ENCODE measurements at regions not wholly inside any gene's neighbourhood (a gene's known extent, or its start where the extent isn't known, plus 50 kb on each side); places are given as distances from the start of the nearest gene placed in this dataset.

GRCh38 chr6:156350337-156350736 lies 426.8 kb upstream of the ARID1B start:
- Histone ChIP-seq H3K36me3 (ENCODE audit: low read depth) (no peaks in the 10 kb centered on the region), H3K9me3 (ENCODE audit: severe bottlenecking) (no peaks in the 10 kb centered on the region), H3K4me1 (ENCODE audit: insufficient read depth, poor library complexity, severe bottlenecking) (no peaks in the 10 kb centered on the region), H3K27me3 (ENCODE audit: insufficient read depth, poor library complexity, severe bottlenecking) (peaks cover 9% of the 10 kb centered on the region), H3K4me3 (ENCODE audit: severe bottlenecking) (no peak overlapping the region), H3K27ac (ENCODE audit: poor library complexity, severe bottlenecking) (no peak overlapping the region)
- ATAC-seq (ENCODE audit: low read depth) (no peak), DNase-seq (ENCODE audit: low spot score) (no peak)
- TF ChIP-seq CTCF (IDR thresholded peaks at IDR 0.05; ENCODE audit: poor library complexity, severe bottlenecking) = no peak

DNA sequence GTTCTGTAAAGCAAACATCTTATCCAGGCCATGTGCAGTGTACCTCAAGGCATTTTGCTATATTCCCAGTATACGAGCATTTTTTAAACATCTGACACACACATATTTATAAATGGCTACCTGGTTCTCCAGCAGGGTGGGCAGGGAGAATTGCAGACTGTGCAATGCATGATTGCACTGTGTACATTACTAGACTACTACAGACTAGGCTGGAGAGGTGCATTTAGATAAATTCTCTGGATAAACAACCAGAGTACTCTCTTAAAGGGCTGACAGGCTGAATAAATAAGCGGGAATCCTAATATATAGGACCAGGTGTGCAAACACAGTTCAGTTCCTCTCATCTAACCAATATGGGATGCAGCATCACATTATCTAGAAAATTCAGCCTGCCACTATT lies 428.3 kb upstream of the ARID1B start:
- Histone ChIP-seq H3K9me3 (ENCODE audit: severe bottlenecking) (no peaks in the 10 kb centered on the region), H3K36me3 (ENCODE audit: low read depth) (no peaks in the 10 kb centered on the region), H3K4me1 (ENCODE audit: insufficient read depth, poor library complexity, severe bottlenecking) (no peaks in the 10 kb centered on the region), H3K27ac (ENCODE audit: poor library complexity, severe bottlenecking) (no peak overlapping the region), H3K4me3 (ENCODE audit: severe bottlenecking) (no peak overlapping the region), H3K27me3 (ENCODE audit: insufficient read depth, poor library complexity, severe bottlenecking) (peaks cover 9% of the 10 kb centered on the region)
- no peak for DNase-seq (ENCODE audit: low spot score)
- TF ChIP-seq CTCF (IDR thresholded peaks at IDR 0.05; ENCODE audit: poor library complexity, severe bottlenecking) = no peak
- ATAC-seq (ENCODE audit: low read depth) = no peak

- ATAC-seq (ENCODE audit: low read depth) (no peak), DNase-seq (ENCODE audit: low spot score) (no peak)
- Histone ChIP-seq H3K4me1 (ENCODE audit: insufficient read depth, poor library complexity, severe bottlenecking) (no peaks in the 10 kb centered on the region), H3K36me3 (ENCODE audit: low read depth) (no peaks in the 10 kb centered on the region), H3K9me3 (ENCODE audit: severe bottlenecking) (no peaks in the 10 kb centered on the region), H3K27me3 (ENCODE audit: insufficient read depth, poor library complexity, severe bottlenecking) (peaks cover 9% of the 10 kb centered on the region), H3K27ac (ENCODE audit: poor library complexity, severe bottlenecking) (no peak overlapping the region), H3K4me3 (ENCODE audit: severe bottlenecking) (no peak overlapping the region)
- no peak for TF ChIP-seq CTCF (IDR thresholded peaks at IDR 0.05; ENCODE audit: poor library complexity, severe bottlenecking)
These were observed 428.8 kb upstream of the ARID1B start for GRCh38 chr6:156348424-156348823.

DNA sequence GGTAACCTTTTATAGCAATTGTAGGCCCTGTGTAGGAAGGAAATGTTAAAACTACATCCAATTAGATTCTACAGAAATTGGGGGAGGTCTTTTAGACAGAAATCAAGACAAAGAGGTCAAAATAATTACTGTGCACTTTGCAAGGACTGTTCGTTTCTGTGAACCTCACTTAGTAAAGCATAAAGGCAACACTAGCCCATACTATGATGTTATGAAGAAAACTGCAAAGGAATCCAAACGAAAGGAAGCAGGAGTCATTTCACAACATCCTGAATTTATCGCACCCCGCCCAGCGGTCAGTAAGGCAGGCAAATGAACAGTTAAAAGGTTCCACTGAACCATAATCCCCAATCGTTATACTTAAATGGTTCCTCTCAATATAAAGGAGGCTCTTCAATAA lies 429.5 kb upstream of the ARID1B start:
- Histone ChIP-seq H3K36me3 (ENCODE audit: low read depth) (no peaks in the 10 kb centered on the region), H3K27ac (ENCODE audit: poor library complexity, severe bottlenecking) (no peak overlapping the region), H3K27me3 (ENCODE audit: insufficient read depth, poor library complexity, severe bottlenecking) (peaks cover 9% of the 10 kb centered on the region), H3K4me3 (ENCODE audit: severe bottlenecking) (no peak overlapping the region), H3K4me1 (ENCODE audit: insufficient read depth, poor library complexity, severe bottlenecking) (no peaks in the 10 kb centered on the region), H3K9me3 (ENCODE audit: severe bottlenecking) (no peaks in the 10 kb centered on the region)
- ATAC-seq (ENCODE audit: low read depth) (no peak), DNase-seq (ENCODE audit: low spot score) (no peak)
- TF ChIP-seq CTCF (IDR thresholded peaks at IDR 0.05; ENCODE audit: poor library complexity, severe bottlenecking) = no peak

GRCh38 chr6:156347246-156347645 lies 429.9 kb upstream of the ARID1B start:
- Histone ChIP-seq H3K27me3 (ENCODE audit: insufficient read depth, poor library complexity, severe bottlenecking) (peaks cover 9% of the 10 kb centered on the region), H3K4me3 (ENCODE audit: severe bottlenecking) (no peak overlapping the region), H3K27ac (ENCODE audit: poor library complexity, severe bottlenecking) (no peak overlapping the region), H3K36me3 (ENCODE audit: low read depth) (no peaks in the 10 kb centered on the region), H3K9me3 (ENCODE audit: severe bottlenecking) (no peaks in the 10 kb centered on the region), H3K4me1 (ENCODE audit: insufficient read depth, poor library complexity, severe bottlenecking) (no peaks in the 10 kb centered on the region)
- ATAC-seq (ENCODE audit: low read depth) = no peak
- DNase-seq (ENCODE audit: low spot score) = no peak
- TF ChIP-seq CTCF (IDR thresholded peaks at IDR 0.05; ENCODE audit: poor library complexity, severe bottlenecking) = no peak

All from RWPE2 (cell line).